NCI-H2107 treated with DMSO at 0.1 percent for 48 hours (cell line): ENCODE measurements at regions not wholly inside any gene's neighbourhood (a gene's known extent, or its start where the extent isn't known, plus 50 kb on each side); places are given as distances from the start of the nearest gene placed in this dataset.
"Not testable (repeated sequence)": the region's sequence is repeated elsewhere in the genome, so short reads cannot be mapped to it uniquely, and the experiment has no call there.

Experiments
- DNase-seq: peaks from one replicate; lab custom pipeline; 2025; ENCODE audit not compliant: unreplicated experiment; lab: John Stamatoyannopoulos, UW

- DNase-seq: peak; percentile 94
Measured at GRCh38 chr13:99743094-99743493, 228.5 kb downstream of the ZIC5 start.

DNA sequence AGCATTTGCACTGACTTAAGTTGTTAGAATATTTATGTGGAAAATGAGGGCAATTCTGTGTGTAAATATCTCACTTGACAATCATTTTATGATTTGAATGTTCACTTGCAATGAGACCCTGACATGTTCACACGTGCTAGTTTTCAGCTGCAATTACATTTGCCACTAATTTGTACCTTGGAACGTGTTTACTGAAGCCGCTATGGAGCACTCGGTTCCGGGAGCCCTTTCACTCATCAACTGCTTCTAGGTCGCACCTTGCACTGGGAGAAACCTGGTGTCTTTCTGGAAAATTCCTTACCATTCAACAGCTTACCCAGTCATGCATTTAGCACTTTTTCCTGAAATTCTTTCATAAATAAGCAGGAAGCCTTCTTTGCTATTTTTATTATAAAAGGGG lies 229.6 kb downstream of the ZIC5 start:
- no peak for DNase-seq

DNA sequence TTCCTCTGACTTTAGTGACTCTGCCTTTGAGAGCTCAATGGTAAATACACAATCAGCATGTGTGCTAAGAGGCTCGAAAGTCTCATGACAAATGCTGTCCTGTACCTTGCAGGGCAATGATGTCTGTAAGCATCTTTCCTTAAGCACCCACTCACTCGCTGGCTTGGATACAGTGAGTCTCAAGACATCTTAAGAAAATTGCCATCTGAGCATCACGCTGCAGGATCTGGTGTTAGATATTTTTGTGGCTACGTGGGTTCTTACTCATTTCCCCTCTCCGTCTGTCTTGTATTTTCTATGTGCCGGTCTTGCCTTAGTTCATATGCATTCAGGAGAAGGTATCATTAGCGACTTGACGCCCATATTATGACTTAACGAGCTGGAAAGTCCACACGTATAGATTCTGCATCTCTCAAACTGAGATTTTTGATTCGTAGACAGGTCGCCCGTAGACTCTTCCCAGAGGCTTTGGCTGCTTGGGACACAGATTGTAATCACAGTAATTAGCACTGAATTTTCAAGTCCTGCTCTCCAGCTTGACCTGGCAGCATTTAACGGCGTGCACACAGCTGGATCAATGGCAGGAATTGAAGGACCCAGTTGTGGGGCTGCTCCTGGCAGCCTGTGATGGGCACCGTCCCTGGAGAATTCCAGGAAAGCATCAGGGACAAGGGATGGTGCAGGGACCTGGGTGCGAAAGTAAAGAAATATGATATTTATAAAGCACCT lies 231.2 kb downstream of the ZIC5 start:
- no peak for DNase-seq

DNA sequence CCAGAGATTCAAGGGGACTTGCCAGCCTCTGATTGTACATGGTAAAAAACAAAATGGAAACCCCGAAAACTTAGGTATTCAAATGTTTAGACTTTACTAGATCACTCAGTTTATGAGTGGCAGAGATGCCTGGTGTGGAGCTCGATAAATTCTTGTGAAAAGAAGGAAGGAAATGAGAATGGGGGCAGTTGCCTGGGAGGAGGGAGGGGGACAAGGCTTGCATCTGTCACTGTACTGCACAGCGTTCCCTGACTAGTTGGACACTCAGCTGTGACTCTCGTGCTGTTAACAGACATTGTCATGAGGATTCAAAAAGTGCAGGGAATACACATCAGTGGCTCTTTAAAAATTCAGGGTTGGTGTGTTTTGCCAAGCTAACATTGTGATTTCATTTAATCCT lies 232.9 kb downstream of the ZIC5 start:
- no peak for DNase-seq

- DNase-seq: no peak
Measured at GRCh38 chr13:99737481-99738245, 233.9 kb downstream of the ZIC5 start.

DNA sequence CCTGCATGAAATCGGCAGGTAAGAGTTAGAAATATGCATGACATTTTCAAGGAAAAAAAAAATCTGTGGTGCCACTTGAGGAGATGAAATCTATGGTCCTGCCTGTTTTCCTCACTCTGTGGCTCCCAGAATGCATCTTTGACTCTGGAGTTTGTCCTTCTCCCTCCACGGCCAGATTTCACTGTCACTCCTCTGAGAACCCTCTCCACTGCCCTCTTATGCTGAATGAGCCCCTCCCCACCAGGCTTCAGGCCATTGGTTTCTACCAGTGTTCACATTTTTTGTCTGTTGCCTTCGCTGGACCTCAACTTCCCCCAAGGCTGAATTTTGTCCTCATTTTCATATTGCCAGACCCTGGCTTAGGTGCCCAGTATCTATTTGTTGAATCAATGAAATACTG lies 235.0 kb downstream of the ZIC5 start:
- DNase-seq: no peak

- no peak for DNase-seq
Measured at GRCh38 chr13:99734013-99734693, 232.9 kb downstream of the TM9SF2 start.

- DNase-seq: no peak
Measured at GRCh38 chr13:99733346-99733745, 232.1 kb downstream of the TM9SF2 start.

DNA sequence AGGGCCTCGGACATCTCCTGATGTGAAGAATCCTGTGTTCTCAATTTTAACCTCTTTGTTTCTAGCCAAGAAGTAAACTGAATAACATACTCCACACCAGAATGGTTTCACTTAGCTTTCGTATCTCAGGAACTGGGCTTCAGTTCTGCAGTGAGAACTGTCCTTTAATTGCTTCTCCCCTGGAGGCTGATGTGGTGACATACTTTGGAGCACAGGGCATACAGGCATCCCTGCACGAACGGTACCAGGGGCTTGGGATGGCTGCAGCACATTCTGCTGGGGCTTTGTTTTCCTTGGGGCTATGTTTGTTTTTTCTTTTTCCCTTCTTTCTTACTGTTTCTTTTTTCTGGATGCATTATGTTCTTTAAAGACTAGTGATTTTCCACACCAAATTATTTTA lies 230.5 kb downstream of the TM9SF2 start:
- DNase-seq: no peak

DNA sequence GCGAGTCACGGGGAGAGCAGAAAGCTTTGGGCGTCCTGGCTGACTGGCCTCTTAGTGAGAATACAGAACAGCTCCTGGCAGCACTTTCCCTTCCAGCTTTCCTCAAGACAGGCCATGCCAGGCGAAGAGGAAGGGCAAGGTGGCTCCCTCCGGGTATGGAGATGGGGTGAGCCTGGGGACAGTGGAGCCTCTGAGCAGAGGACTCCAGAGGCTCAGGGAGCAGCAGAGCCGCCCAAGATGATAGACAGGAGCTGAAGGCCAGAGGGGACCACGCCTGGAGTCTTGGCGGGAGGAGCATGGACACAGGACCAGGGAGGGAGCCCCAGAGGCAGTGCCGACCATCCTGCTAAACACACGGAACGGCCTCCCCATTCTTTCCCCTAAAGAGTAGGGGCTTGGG lies 229.1 kb downstream of the TM9SF2 start:
- no peak for DNase-seq

- no peak for DNase-seq
Measured at GRCh38 chr13:99729745-99730144, 228.5 kb downstream of the TM9SF2 start.

DNA sequence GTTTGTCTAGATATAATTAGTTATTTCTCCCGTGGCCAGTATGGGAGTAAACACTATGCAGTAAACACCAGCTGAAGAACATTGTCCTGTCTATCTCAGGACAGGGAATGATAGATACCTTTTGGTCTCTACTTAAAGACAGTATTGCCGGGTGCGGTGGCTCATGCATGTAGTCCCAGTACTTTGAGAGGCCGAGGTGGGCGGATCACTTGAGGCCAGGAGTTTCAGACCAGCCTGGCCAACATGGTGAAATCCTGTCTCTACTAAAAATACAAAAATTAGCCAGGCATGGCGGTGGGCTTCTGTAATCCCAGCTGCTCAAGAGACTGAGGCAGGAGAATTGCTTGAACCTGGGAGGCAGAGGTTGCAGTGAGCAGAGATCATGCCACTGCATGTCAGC lies 226.4 kb downstream of the TM9SF2 start:
- DNase-seq: not testable (repeated sequence)

DNA sequence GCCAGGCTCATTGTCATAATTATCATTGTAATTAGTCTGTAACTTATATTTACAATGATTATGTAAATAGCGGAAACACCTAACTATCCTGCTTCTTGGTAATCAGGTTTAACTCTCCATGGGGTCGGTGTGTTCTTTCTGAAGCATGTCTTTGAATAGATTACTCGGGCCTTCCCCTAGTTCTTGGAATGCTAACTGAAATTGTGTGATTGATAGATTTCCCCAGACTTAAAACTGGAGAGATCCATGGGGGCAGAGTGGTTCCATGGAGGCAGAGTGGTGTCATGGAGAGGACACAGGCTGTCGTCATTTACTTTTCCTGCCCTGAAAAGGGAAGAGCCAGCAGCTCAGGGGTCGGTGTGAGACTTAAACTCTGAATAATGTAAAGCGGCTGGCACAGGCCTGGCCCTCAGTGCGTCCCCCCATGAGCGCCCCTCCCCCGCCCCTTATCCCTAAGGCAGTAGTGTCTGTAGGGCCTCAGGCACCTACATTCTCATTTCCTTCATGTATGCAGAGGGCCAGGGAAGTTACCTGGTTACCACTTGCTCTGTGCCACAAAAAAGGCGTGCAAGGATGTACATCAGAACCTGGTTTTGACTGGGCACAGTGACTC lies 225.1 kb downstream of the TM9SF2 start:
- no peak for DNase-seq

DNA sequence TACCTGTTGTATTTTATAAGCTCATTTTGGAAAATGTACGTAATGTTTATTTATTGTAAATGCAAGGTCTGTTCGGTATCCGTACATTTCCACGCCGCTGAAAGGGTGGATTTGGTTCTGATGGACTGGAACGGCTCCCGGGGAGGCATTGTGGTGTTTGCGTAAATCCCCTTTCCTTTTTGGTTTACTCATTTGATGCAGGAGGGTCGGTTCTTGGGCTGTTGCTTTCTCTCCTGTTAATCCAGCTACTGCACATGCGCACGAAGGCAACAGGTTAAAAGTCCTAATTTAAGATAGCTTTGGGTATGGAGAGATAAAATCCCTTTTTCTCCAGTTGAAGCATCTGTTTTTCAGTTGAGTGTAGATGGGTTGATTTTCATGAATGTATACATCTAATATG lies 224.4 kb downstream of the TM9SF2 start:
- DNase-seq: no peak

DNA sequence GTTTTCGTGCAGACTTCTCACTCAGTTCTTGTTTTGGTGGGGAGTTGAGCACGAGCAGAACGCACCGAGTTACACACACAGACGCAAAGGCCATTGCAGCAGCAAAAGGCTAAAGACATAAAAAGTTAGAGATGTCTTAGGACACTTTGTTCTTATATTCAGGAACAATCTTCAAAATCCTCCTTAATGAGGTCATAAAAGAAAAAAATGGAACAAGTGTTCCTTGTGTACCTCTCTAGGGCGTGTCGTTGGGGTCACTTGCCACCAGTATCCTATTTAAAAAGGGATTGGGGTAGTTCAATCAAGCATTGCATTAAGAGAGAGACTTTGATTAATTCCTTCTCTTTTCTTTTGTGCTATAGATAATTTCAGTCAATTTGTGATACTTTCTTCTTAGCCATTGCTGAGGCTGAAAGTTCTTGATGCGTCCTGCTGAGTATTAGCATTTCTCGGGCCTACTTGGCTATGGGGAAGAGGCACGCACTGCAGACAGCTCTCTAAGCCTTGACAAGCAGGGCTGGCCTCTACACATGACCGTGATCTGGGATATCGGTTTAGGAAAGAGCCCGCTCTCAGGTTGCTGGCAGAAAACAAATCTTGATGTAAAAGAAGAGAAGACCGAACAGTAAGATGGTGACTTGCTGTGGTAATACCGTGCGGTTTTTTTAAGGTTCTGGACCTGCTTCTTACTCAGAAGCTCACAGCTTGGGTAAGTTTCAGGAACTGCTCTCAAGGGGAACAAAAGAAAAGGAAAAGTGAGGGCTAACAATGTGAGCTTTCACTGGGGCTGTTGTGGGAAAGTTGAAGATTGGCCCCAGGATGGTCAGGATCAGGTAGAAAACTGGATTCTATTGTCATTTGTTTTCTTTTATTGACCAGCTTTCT lies 223.6 kb downstream of the TM9SF2 start:
- no peak for DNase-seq

- no peak for DNase-seq
Measured at GRCh38 chr13:99723878-99724277, 222.6 kb downstream of the TM9SF2 start.

GRCh38 chr13:99722931-99723330 lies 221.7 kb downstream of the TM9SF2 start:
- no peak for DNase-seq

DNA sequence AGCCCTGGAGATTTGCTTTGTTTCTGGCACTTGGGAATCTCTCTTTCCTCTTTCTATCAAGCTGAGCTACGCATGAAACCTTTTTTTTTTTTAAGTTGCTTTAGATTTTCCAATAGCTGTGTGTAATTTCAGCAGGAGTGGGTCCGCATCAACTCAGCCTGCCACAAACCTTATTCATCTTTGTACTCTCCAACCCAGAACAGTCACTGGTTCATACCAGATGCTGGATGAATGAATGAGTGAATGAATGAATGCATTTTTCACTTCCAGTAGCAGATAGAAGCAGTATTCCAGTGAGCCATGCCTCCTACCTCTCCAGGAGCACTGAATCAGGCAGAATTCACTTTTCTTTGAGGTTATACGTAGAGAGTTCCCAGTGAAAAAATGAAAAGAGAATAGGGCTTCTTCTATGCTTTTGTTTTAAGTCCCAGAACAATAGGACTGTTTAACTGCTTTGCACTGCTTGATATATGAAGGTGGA lies 221.1 kb downstream of the TM9SF2 start:
- DNase-seq: no peak

GRCh38 chr13:99721606-99722337 lies 220.5 kb downstream of the TM9SF2 start:
- DNase-seq: no peak
